GM12873 (cell line): ENCODE measurements at regions not wholly inside any gene's neighbourhood (a gene's known extent, or its start where the extent isn't known, plus 50 kb on each side); places are given as distances from the start of the nearest gene placed in this dataset.

ENCODE experiments used
- TF ChIP-seq, protein P1 (sequence below): IDR thresholded peaks from 2 replicates; pipeline ENCODE4 v1.5.1; 2012; ENCODE audit warnings: low read depth, mild to moderate bottlenecking, moderate library complexity, low read length, control low read depth; ENCODE audit not compliant: insufficient read depth; ENCODE audit errors: missing control alignments

DNA sequence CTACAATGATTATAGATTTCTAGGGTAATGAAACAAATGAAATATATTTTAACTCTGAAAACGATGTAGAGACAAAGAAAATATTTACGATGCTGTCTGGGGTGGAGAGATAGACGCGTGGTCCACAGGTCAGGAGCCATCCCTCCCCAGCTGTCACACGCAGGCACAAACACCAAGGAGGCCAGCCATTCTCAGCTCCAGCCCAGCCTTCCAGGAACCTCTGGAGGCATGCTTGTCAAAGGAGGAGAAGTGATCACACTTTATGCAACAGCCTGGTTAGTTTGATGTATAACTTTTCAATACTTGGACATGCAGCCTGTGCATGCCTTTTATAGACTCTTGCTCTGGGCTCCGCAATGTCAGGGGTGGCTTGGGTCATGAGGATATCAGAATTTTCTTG lies 391.5 kb upstream of the MGMT start:
- TF ChIP-seq, protein P1, sequence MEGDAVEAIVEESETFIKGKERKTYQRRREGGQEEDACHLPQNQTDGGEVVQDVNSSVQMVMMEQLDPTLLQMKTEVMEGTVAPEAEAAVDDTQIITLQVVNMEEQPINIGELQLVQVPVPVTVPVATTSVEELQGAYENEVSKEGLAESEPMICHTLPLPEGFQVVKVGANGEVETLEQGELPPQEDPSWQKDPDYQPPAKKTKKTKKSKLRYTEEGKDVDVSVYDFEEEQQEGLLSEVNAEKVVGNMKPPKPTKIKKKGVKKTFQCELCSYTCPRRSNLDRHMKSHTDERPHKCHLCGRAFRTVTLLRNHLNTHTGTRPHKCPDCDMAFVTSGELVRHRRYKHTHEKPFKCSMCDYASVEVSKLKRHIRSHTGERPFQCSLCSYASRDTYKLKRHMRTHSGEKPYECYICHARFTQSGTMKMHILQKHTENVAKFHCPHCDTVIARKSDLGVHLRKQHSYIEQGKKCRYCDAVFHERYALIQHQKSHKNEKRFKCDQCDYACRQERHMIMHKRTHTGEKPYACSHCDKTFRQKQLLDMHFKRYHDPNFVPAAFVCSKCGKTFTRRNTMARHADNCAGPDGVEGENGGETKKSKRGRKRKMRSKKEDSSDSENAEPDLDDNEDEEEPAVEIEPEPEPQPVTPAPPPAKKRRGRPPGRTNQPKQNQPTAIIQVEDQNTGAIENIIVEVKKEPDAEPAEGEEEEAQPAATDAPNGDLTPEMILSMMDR, result no peak

DNA sequence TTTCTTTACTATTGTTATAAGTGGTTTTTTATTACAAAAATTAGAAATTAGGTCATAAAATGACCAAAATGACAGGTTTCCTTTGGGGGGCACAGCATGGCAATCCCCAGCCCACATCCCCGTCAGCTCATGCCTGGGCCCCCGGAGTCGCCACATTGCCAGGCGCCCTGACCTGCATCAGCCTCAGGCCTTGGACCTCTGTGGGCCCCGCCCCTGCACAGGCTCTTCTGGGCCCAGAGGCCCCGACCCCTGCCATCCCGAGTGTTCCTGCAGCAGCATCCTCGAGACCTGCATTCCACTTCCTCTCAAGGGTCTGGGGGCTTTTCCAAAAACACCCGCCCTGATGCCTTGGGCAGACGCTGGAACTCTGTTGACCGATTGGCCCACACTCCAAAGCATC lies 391.1 kb upstream of the MGMT start:
- TF ChIP-seq, protein P1, result no peak

DNA sequence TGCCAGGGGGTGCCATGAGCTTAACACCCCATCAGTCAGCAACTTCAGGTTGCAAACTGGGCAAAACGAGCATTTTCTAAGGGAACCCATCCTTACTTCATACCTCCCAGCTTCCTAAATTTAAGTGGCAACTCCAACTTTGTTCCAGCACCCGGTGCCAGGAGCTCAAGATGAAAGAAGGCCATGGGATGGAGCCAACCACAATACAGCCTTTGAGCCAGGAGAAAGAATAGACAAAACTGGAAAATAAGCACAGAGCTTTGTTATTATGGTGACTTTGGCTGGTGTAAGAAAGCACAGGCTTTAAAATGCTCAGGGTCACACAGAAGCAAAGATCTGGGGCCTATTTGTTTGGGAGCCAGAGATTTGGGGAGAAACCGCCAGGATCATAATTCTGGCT lies 388.7 kb upstream of the MGMT start:
- TF ChIP-seq, protein P1, result no peak

DNA sequence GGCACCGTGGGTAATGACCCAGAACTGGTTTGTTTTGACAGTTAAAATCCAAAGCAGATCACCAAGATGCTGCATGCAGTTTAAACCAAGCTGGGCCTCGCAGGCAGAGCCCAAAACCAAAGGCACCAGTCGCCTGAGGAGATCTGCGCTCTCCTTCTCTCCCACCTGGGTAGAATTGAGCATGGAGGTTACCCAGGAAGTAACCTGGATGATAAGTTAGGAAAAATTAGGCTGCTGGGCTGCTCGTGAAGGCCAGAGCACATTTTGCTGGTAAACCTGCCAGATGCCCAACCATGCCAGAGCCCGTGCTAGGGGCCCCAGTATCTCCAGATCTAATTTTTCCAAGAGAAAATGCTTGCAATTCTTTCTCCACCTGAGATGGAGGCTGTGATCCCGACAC lies 388.3 kb upstream of the MGMT start:
- TF ChIP-seq, protein P1, result no peak

DNA sequence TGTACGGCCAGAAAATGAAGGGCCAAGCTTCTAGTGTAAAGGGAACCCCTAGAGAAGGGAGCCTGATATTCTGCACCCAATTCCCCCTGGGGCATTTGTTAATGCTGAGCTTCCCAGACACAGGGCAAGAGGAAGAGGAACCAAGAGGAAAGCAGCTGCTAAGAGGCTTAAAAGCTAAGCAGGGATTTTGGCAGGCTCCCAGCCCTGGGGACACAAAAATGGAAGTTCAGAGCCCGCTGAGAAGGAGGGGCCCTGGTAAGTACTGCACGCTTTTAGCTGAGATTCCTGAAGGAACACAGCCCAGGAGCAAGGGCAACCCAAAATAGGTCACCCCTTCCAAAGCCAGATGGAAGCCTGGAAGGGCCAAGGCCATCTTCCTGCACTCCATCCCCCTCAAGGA lies 387.3 kb upstream of the MGMT start:
- TF ChIP-seq, protein P1, result no peak

DNA sequence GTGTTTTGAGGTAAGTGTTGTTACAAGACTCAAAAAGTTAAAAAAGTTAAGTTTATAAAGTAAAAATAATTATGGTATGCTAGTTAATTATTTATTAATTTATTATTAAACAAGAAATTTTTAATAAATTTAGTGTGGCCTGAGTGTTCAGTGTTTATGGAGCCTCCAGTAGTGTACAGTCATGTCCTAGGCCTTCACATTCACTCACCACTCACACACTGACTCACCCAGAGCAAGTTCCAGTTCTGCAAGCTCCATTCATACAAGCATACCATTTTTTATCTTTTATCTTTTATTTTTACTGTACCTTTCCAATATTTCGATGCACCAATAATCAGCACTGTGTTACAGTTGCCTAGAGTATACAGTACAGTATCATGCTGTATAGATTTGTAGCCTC lies 381.2 kb upstream of the MGMT start:
- TF ChIP-seq, protein P1, result no peak

DNA sequence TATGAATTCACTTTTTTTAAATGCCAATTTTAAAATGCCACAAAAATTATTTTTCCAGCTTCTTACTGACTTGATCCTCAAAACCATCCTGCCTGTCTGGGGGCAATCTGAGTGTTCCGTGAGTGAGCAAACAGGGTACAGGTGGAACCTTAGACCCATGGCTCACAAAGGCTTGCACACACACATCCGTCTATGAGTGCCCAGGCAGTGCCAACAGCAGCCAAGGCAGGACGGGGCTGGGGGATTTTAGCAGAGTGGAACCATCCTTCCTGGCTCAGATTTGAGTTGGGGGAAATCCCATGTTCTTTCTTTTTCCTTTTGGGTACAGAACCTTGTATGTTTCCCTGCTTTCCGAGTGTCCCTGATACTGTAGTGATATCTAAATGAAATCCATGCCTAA lies 377.7 kb upstream of the MGMT start:
- TF ChIP-seq, protein P1, result no peak
